ENCODE measurements at regions not wholly inside any gene's neighbourhood (a gene's known extent, or its start where the extent isn't known, plus 50 kb on each side); places are given as distances from the start of the nearest gene placed in this dataset.

DNA sequence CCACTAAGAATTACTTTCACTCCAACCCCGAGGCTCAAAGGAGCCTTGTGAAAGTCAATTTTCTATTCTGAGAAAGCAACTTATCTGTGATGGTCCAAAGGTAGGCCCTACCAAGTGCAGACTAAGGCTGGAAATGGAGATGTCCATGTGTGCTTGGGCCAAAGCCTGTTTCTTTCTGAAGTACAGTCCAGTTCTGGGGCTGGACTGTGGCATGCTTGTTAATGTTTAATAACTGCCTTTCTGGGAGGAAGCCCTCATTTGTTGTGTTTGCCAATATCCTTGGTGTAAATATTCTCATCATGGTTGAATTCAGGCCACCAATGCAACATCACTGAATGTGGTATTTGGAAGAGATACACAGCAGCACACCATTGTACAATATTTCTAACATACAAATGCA lies 182.3 kb upstream of the BCL6 start:
- Histone ChIP-seq H3K36me3 (no peaks in the 10 kb centered on the region), H3K4me1 (no peaks in the 10 kb centered on the region), H3K27ac (no peak overlapping the region), H3K9me3 (no peaks in the 10 kb centered on the region), H3K4me3 (replicated peaks in 1 of 3) (no peak overlapping the region), H3K27me3 (no peaks in the 10 kb centered on the region)
- TF ChIP-seq POLR2A (IDR thresholded peaks at IDR 0.05) = no peak
- TF ChIP-seq, protein P1, sequence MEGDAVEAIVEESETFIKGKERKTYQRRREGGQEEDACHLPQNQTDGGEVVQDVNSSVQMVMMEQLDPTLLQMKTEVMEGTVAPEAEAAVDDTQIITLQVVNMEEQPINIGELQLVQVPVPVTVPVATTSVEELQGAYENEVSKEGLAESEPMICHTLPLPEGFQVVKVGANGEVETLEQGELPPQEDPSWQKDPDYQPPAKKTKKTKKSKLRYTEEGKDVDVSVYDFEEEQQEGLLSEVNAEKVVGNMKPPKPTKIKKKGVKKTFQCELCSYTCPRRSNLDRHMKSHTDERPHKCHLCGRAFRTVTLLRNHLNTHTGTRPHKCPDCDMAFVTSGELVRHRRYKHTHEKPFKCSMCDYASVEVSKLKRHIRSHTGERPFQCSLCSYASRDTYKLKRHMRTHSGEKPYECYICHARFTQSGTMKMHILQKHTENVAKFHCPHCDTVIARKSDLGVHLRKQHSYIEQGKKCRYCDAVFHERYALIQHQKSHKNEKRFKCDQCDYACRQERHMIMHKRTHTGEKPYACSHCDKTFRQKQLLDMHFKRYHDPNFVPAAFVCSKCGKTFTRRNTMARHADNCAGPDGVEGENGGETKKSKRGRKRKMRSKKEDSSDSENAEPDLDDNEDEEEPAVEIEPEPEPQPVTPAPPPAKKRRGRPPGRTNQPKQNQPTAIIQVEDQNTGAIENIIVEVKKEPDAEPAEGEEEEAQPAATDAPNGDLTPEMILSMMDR (IDR thresholded peaks at IDR 0.05) = no peak
- 89 to 91% methylated on average over 1 of the region's 1 CpG for WGBS, 2 donors
- DNase-seq = no peak
- intact Hi-C loops (cut with DNase I) = no loop called here

DNA sequence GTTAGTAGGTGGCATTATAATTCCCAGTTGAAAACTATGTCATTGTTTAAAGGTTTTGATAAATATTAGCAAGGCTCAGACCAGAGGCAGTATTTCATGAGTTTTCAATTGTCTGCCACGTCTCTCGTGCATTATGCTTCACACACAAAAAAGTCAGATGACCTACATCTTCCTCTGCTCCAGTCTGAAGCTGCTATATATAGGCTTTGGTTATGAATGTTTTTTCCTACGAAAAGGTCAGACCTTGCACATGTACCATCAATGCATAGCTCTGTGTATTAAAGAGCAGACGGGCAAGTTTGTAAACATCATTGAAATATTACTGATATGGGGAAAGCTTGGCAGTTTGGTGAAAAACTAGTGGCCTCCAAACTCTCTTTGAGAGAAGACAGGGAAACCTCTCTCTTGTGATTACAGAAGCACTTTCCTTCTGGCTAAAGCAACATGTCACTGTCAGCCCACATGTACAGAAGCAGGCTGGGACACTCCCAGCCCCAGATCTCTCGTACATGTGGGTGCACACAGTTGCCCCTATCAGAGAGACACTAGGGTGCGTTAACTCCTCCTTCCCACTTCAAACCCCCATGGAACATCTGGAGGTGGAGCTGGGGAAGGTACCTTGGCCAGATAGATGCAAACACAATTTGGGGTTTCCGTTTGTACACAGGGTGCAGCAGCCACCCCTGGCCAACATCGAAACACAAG lies 184.0 kb upstream of the BCL6 start:
- intact Hi-C loops (cut with DNase I) = no loop called here
- Histone ChIP-seq H3K36me3 (no peaks in the 10 kb centered on the region), H3K27ac (no peak overlapping the region), H3K4me3 (replicated peaks in 1 of 3) (no peak overlapping the region), H3K9me3 (no peaks in the 10 kb centered on the region), H3K27me3 (no peaks in the 10 kb centered on the region), H3K4me1 (no peaks in the 10 kb centered on the region)
- WGBS, 2 donors = 64 to 84% methylated on average over 8 of the region's 8 CpGs
- TF ChIP-seq POLR2A (IDR thresholded peaks at IDR 0.05) = no peak
- TF ChIP-seq, protein P1 (IDR thresholded peaks at IDR 0.05) = no peak
- DNase-seq = no peak

DNA sequence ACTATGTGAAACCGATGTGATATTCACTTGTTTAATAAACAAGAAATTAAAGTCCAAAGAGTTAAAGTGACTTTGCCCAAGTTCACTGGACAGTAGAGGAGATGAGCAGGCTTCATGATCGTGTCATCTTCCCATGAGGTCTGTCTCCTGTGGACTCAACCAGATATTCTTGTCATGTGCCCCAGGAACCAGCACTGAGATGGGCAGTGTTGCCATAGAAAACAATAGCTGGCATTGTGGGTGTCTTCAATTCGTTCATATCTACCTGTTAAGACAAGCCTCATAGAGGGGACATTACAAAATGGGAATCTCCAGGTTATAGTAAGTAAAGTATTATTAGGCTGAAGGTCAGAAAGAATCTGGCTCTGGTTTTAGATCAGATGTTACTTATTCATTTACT lies 184.8 kb upstream of the BCL6 start:
- no peaks in the 10 kb centered on the region for H3K9me3 ChIP-seq
- intact Hi-C loops (cut with DNase I) = no loop called here
- no peak for DNase-seq
- no peak overlapping the region for H3K27ac ChIP-seq
- no peak overlapping the region for H3K4me3 ChIP-seq (replicated peaks in 1 of 3)
- no peaks in the 10 kb centered on the region for H3K27me3 ChIP-seq
- no peak for TF ChIP-seq POLR2A (IDR thresholded peaks at IDR 0.05)
- TF ChIP-seq, protein P1 (IDR thresholded peaks at IDR 0.05) = no peak
- H3K4me1 ChIP-seq = no peaks in the 10 kb centered on the region
- WGBS, 2 donors = 73 to 83% methylated on average over 3 of the region's 3 CpGs
- H3K36me3 ChIP-seq = no peaks in the 10 kb centered on the region

DNA sequence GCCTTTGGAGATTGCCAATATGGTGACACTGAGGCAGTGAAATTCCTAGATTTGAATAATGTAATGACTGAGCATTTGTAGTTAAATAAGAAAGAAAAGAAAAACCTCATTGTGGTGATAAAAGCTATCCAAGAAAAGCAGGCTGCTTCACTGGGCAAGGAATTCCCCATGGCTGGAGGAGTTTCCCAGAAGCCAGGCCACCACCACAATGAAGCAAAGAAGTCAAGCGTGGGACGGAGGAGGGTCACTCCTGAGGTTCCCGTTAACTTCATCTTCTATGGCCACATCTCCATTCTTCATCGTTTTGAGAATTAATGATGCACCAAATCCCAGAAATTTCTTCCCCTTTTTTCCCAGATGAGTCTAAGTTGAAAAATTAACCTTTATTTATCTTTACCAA lies 185.8 kb upstream of the BCL6 start:
- TF ChIP-seq, protein P1 (IDR thresholded peaks at IDR 0.05) = no peak
- TF ChIP-seq POLR2A (IDR thresholded peaks at IDR 0.05) = no peak
- no peaks in the 10 kb centered on the region for H3K27me3 ChIP-seq
- no peaks in the 10 kb centered on the region for H3K36me3 ChIP-seq
- DNase-seq = no peak
- no peak overlapping the region for H3K4me3 ChIP-seq (replicated peaks in 1 of 3)
- H3K4me1 ChIP-seq = no peaks in the 10 kb centered on the region
- intact Hi-C loops (cut with DNase I) = no loop called here
- 75 to 76% methylated on average over 4 of the region's 4 CpGs for WGBS, 2 donors
- no peaks in the 10 kb centered on the region for H3K9me3 ChIP-seq
- no peak overlapping the region for H3K27ac ChIP-seq

DNA sequence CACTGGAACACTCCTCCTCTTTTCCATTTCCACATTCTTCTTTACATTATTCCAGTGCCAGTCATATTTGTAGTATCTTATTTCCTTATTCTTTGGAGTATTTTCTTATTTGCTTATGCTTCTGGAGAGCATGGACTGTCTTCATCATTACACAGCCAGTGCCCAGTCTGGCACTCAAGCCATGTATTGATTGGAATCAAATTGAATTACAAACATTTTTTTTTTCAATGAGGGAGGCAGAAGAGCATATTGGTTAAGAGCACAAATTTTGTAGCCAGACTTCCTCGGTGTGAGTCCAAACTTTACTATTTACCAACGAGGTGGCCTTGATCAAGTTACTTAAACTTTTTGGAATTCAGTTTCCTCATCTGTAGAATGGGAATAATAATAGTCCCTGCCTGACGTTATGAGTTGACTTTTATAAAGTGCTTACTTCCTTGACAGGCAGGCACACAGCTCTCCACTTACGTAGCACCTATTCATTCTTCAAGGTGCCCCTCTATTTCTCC lies 186.6 kb upstream of the BCL6 start:
- intact Hi-C loops (cut with DNase I) = no loop called here
- no peak for TF ChIP-seq POLR2A (IDR thresholded peaks at IDR 0.05)
- TF ChIP-seq, protein P1 (IDR thresholded peaks at IDR 0.05) = no peak
- H3K27ac ChIP-seq = no peak overlapping the region
- no peaks in the 10 kb centered on the region for H3K36me3 ChIP-seq
- no peaks in the 10 kb centered on the region for H3K4me1 ChIP-seq
- 70 to 83% methylated on average over 4 of the region's 4 CpGs for WGBS, 2 donors
- H3K4me3 ChIP-seq (replicated peaks in 1 of 3) = no peak overlapping the region
- no peaks in the 10 kb centered on the region for H3K27me3 ChIP-seq
- DNase-seq = no peak
- H3K9me3 ChIP-seq = no peaks in the 10 kb centered on the region

Data from thyroid gland (tissue), 4 donors.